TTC549 (cell line): ENCODE measurements at regions not wholly inside any gene's neighbourhood (a gene's known extent, or its start where the extent isn't known, plus 50 kb on each side); places are given as distances from the start of the nearest gene placed in this dataset.

ENCODE experiments used
- FAIRE-seq: peaks from 2 replicates; lab custom pipeline; 2012; peaks lifted over from hg19 to GRCh38; lab: Jason Lieb, UNC

DNA sequence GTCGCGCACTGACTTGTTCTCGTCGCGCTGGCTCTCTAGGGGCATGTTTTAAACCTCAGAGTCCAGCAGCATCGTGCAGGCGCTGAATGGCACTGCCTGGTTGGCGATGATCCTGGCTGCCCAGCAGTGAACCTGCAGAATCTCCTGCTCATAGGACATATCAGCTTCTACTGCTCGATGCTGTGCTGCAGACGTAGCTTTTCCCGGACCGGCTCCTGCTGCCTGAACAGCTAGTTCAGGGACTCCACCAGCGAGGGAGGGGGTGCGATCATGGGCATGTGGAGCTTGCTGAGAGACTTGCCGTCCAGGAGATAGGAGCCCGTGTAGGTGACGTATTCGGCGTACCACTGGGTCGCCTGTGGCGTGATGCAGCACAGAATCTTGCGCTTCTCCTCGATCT lies 890.0 kb upstream of the LRRTM1 start:
- no peak for FAIRE-seq

DNA sequence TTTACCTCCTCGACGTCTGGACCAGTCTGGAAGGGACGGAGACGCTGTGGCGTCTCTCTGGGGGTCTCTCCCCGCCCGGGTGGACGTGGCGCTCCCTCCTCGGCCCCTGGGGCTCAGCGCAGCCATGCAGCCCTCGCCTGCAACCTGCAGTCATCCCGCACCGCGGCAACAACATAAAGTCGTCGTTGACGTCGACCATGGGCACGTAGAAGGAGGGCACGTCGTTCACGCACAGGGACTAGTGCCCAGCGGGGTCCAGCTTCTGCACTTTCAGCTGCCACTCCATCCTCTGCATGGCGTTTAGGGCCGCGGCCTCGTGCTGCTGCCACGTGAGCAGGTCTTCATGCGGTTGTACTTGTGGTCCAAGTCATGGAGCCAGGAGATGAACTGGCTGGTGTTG lies 889.6 kb upstream of the LRRTM1 start:
- FAIRE-seq: no peak

DNA sequence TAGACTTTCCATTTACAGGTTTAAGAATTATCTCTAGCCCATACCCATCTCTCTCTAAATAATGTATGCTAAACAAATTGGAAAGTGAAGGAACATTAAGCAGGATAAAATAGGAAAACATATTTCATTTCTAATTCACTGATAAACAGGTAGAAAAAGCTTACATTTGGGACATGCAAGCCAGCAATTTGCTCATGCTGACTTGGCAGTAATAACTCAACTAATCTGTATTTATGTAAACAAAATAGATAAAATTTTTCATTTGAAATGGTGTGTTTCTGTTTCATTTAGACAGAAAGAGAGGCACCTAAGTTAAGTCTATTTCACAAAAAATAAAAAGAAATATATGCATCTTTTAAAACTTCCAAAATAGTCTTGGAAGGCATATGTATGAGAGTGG lies 877.3 kb upstream of the LRRTM1 start:
- FAIRE-seq: no peak

DNA sequence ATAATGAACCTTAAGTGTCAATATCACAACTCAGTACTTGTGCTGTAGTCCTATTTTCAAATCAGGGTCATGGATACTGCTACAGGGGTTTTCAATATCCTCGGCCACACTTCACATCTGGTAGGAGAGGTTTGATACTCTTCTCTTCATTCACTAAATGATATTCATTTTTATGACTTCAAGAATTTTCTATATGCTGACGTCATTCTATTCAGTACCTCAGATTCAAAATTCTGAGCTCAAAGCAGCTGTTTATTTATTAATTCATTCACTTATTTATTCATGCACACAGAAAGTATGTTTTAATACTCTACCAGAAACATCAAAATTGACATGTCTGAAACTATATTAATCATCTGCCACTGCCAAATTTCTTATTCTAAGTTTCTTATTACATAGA lies 866.9 kb upstream of the LRRTM1 start:
- no peak for FAIRE-seq

DNA sequence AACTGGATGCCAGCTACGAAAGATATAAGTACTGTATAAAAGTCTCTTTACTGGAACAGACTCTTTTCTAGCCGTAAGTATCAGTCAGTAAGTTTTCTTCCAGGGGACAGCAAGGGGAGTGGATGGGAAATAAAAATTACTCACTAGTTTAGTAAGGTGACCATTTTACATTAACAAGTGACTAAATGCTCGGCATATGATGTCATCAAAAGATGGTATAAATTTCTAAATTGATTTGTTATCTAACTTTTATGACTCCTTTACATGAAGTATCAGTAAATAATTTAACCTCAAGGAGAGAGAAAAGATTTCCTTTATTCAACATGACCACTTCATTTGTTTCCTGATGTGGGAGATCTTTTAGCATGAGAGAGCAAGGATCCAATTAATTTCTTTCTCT lies 859.0 kb upstream of the LRRTM1 start:
- no peak for FAIRE-seq

DNA sequence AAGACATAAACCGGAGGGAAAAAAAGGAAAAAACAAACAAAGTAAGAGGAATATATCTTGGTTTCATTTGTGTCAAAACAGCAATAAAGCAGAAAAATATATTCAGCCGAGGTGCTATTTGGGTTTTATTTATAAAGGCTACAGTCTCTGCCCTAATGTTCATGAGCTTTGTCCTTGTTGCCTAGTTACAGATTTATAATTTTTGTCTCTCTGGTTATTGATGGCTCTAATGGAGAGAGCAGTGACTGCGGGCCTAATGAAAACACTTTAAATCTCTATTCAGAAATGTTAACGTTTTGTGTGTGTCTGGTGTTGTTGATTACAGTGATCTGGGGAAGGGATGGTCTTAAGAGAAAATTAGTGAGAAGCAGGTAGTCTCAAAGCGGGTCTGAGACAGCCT lies 854.0 kb upstream of the LRRTM1 start:
- FAIRE-seq: no peak

DNA sequence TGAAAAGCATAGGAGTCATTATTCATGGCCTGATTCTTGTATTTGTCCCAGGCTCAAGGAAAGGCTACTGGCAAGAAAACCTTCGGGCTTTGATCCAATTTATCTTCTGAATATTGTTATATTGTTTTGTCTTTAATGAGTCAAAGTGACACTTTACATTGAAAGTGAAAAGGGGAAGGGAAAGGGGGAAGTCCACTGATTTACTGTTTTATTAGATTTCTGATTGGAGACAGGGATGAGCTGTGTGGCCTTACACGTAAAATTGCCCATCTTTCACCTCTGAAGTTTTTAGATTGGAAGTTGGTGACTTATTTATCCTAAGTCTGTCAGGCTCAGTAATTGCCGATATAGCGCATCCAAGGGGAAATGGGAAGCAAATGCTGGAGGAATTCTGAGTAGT lies 843.8 kb upstream of the LRRTM1 start:
- FAIRE-seq: no peak

DNA sequence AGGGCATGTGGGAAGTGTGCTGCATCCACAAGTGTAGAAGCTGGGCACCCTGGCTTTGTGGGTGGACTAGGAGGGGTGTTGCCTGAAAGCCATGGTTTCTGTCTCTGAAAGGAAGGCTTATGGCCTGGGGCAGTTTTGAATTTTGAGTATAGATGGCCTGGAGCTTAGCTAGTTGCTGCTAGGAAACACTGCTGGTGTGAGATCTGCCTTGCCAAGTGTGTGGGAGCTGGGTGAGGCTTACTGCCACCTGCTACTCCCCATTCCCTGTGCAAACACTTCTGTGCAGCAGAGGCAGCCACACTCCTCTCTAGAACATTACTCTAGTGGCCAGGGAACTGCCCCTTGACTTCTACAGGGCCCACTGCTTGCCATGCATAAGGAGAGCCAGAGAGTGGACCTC lies 831.7 kb upstream of the LRRTM1 start:
- FAIRE-seq: no peak

DNA sequence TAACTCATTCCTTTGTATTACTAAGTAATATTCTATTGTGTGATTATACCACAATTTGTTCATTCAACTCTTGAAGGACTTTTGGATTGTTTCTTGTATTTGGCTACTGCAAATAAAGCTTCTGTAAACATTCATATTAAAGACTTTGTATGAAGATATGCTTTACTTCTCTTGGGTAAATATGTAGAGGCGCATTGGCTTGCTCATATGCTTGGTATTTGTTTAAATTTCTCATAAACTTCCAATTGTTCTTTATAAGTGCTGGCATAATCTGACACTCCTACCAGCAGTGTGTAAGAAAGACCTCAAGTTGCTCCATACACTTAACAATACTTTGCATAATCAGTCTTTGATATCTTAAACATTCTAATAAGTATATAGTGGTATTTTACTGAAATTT lies 792.8 kb upstream of the LRRTM1 start:
- FAIRE-seq: no peak

DNA sequence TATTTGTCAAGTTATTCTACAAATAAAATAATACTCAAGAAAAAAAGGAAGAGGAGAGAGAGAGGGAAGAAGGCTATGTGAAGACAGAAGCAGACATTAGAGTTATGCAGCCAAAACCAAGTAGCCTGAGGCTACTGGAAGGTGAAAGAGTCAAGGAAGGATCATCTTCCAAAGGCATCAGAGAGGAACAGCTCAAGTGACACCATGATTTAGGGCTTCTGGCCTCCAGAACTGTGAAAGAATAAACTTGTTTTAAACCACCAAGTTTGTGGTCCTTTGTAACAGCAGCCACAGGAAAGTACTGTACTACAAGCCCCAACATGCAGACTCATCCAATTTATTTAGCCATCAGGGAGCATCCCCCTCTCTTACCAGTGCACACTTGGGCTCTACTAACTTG lies 788.5 kb upstream of the LRRTM1 start:
- no peak for FAIRE-seq

DNA sequence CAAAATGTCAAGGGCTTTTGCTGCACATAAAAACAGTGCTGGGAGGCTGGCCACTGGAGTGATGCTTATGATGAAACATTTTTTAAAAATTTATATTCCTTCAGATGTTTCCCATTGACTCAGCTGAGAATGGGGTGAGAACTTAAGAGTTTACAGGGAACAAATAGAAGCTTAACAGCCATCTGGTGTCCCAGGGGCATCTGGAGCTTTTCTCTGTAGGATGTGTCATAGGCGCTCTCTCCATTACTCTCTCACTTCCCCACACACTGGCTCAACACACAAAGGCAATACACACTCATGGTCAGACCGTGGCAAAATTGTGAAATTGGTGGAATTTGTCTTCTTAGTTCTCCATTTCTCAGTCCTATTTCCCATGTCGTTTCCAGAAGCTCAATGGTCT lies 783.1 kb upstream of the LRRTM1 start:
- no peak for FAIRE-seq

DNA sequence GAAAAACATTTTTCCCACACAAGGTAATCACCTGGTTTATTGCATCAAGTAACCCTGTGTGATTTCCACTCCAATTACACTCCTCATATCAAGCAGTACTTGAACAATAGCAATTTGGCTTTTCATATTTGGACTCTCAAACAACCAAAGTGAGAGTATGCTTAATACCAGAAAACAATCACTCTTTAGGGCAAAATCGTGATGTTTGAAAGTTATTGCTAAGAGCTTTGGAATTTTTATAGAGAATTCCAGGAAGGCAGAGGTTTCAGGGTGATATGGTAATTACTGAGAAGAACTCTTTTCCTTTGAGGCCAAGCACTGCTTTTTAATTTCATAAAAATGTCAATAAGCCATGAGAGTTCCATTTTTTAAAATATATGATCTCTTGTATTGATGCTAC lies 779.5 kb upstream of the LRRTM1 start:
- FAIRE-seq: no peak

DNA sequence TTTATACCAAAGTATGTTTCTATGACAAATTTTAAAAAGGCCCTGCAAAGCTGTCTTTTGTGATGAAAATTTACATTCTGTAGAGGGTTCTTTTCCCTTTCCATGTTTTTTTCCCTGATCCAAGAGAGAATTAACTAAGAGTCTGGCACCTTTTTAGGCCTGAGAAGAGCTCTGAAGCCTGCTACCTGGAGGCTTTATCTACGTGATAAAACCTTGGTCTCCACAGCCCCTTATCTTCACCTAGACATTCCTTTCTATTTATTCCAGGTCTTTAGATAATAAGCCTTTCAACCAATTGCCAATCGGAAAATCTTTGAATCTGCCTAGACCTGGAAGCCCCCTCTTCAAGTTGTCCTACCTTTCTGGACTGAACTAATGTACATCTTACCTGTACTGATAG lies 774.1 kb upstream of the LRRTM1 start:
- no peak for FAIRE-seq

DNA sequence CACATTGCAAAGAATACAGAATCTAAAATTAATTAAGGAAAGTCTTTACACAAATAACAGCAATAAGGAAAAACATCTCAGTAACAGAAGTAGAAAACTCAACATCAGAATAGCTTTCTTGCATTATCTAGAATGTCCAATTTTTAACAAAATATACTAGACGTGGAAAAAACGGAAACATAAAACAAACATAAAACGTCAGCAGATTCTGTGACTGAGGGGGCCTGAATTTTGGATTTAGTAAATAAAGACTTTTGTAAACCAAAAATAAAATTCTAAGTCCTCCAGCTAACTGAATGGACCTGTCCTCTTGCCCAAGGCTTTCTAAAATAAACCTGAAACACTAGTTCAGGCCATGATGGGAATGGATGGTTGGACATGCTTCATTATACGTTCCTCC lies 773.5 kb upstream of the LRRTM1 start:
- FAIRE-seq: no peak

DNA sequence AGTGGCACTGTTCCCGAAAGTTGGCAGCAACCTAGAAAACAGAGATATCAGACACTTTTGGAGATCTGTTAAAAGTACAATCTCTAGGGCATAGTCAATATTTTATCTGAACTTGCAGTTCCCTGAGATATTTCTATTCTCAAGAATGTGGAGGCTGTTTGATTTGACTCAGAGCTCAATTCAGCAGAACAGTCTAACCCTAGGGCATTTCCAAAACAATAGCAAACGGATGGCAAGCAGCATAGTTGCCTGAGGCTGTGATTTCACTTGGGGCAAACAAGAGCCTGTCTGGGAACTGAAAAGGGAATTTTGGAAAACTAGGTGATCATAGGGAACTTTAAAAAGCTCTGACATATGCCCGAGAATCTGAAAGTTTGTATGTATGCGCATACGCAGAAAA lies 772.8 kb upstream of the LRRTM1 start:
- no peak for FAIRE-seq

DNA sequence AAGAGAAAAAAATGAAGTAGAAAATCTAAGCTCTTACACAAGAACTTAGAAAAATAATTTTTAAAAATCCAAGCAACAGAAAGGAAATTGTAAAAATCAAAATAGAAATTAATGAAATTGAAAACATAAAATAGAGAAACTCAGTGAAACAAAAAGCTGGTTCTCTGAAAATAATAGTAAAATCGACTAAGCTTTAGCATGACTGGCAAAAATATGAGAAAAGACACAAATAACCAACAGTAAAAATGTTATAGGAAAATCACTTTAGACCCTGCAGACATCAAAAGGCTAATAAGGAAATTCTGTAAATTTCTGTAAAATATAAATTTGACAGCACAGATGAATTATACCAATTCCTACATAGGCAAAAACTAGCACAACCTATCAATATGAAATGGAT lies 768.9 kb upstream of the LRRTM1 start:
- peak; percentile 31 for FAIRE-seq

DNA sequence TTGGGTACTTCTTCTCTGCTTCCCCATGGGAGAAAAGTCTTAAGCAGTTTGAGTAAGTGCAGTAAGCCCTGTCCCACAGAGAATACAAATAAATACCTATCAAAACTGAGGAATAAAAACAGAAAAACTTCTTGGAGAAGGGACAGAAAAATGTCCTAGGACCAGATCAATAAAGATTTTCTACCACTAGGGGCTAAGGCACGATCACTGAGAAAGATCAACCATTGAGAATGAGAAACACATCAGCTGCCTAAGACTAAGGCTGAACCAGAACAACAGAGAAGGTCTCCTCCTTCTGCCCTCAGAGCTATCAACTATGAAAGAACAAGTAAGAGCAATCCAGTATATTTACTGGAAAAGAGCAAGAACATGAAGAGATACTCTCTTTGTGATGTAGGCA lies 763.6 kb upstream of the LRRTM1 start:
- no peak for FAIRE-seq

DNA sequence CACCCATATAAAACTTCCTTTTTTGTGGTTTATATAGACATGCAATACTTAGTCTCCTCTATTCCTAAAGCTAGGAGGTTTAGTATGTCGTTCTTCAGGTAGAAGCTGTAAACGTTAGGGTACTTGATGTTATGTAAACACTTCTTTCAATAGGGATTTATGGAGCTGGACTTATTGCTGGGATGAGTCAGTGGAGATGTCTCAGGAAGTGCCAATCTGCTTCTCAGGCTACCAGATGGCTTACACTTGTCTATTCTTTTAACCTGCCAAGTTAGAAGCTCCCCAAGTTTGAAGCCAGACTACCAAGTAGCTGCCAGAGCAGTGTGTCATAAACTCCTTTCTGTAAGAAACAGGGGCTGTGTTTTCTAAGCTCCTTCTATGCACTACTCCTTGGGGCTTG lies 756.5 kb upstream of the LRRTM1 start:
- no peak for FAIRE-seq

DNA sequence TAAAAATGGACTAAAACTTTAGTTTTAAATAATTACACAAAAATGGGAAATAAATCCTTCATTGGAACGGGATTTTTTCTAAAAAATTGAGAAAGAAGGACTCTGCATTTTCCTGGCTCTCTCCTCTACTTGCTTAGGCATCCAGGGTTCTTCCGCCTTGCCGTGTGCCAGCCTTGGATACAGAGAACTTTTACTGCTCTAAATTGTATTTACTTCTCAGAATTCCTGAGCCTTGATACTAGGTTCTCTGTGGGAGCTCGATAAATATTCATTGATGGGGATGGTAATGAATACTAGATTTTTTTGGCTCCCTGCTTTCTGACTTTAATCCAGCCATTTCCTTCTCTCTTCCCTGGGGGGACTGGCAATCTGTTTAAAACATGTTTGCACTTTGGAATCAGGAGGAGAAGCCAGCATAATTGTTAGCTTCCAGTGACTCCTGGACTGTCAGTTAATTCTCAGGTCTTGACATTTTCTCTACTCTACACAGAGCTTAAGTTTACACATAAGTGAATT lies 746.1 kb upstream of the LRRTM1 start:
- FAIRE-seq: no peak

DNA sequence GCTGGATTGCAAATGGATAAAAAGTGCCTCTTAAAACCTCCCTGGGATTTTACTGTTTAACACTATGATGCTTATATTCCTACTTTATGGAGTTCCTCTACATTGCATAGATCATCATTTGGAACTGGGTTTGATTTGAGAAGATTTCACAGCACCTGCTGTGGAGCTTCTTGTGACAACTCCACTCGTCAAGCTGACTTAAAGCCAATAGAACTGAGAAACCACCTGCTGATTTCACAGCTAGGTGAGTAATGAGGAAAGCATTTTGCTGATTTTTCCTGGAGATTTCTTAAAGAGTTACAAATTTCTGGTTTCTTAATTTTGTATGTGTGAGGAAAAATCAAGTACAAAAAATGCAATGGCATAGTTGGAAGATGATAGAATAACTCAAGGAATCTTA lies 739.1 kb upstream of the LRRTM1 start:
- FAIRE-seq: no peak

DNA sequence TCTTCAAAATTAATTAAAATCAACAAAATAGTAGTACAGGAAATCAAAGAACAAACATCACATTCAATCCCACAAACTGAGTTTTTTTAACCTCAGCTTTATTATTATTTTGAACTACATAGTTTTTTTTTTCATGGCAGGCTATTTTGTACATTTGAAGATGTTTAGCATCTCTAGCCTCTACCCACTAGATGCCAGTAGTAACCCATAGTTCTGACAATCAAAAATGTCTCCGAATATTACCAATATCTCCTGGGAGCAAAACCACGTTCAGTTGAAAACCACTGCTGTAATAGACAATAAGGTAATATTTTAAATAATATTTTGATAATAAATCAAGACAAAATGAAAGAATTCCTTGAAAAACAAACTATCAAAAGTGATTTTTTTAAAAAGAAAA lies 702.6 kb upstream of the LRRTM1 start:
- FAIRE-seq: no peak

DNA sequence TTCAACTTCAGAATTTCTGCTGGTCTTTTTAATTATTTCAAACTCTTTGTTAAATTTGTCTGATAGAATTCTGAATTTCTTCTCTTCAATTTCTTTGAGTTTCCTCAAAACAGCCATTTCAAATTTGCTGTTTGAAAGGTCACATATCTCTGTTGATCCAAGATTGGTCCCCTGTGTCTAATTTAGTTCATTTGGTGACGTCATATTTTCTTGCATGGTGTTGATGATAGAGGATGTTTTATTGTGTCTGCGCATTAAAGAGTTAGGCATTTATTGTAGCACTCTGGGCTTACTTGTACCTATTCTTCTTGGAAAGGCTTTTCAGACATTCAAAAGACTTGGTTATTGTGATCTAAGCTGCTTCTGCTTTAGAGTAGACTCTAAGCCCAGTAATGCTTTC lies 698.4 kb upstream of the LRRTM1 start:
- no peak for FAIRE-seq

DNA sequence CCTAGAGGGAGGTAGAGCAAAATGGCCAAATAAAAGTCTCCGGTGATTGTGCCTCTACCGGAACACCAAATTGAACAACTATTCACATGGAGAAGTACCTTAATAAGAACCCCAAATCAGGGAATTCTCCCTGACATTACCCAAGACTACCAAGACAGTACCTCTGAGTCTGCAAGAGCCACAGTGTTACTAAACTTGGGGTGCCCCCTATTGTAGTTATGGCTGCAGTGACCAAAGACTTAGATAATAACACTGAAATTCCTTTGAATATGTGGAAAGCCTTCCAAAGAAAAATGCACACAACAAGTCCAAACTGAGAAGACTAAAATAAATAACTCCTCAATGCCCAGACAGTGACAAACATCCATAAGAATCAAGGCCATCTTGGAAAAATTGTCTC lies 682.9 kb upstream of the LRRTM1 start:
- no peak for FAIRE-seq

DNA sequence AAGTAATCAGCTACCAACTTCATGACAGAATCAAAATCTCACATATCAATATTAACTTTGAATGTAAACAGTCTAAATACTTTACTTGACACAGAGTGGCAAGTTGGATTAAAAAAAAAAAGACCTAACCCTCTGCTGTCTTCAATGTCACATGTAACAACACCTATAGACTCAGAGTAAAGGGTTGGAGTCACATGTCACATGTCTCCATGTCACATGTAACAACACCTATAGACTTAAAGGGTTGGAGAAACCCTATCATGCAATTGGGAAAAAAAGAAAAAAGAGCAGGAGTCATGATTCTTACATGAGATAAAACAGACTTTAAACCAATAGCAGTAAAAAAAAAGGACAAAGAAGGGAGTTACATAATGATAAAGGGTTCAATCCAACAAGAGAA lies 665.3 kb upstream of the LRRTM1 start:
- FAIRE-seq: no peak

DNA sequence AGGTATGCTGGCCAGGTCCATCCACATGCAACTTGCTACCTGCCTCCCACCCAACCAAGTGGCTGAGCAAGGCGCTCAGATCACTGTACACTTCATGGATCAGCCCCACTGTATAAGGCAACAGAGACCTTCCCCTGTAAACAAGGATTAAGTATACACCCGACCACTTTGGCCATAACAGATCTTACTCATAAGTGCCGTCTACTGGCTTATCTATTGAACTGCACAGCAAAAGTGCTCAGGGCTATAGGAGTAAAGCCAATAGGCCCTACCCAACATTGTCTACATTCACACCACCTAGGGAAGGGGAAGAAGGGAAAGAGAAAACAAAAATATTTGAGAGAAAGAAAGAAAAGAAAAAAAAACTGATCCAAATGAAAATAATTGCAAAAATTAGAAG lies 663.9 kb upstream of the LRRTM1 start:
- FAIRE-seq: no peak
